SK-N-SH treated with all-trans-retinoic acid at 6 μM for 48 hours (cell line): ENCODE measurements at regions not wholly inside any gene's neighbourhood (a gene's known extent, or its start where the extent isn't known, plus 50 kb on each side); places are given as distances from the start of the nearest gene placed in this dataset.

Experiments used
- GLIS3 ChIP-seq: fragments of 250-450 bp; sonication (Bioruptor Pico); IDR thresholded peaks from 2 replicates; pipeline ENCODE4 v1.5.0; 2020; ENCODE audit warnings: mild to moderate bottlenecking, moderate library complexity
- PPARA ChIP-seq: fragments of 250-450 bp; sonication (Bioruptor Pico); IDR thresholded peaks from 2 replicates; pipeline ENCODE4 v1.5.0; 2020; ENCODE audit warnings: mild to moderate bottlenecking, borderline replicate concordance

DNA sequence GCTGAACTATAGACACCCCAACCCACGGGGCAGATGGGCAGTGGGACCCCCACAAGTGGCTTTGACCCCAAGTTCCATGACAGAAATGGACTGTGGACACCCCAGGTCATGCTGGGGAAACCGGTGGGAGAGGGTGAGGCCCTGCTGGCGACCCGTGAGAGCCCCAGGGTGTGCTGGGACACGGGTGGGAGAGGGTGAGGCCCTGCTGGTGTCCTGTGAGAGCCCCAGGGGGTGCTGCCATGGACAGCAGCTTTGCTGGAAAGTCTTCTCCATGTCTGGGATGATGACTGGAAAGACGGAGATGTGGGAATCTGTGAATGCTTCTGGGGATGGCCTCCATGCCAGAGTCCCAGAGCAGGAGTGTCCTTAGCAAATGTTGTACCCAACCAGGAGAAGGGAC lies 148.4 kb downstream of the URI1 start:
- TF ChIP-seq PPARA (CRISPR knock-in tag) = no peak
- no peak for TF ChIP-seq GLIS3
